Upper lobe of left lung (tissue), 4 donors: ENCODE measurements at regions not wholly inside any gene's neighbourhood (a gene's known extent, or its start where the extent isn't known, plus 50 kb on each side); places are given as distances from the start of the nearest gene placed in this dataset.

Experiments used
- POLR2AphosphoS5 ChIP-seq, 2 donors: sonication (generic); formaldehyde crosslinking; IDR thresholded peaks; one replicate each; pipeline ENCODE4 v1.5.1; 2017; ENCODE audit warnings: antibody characterized with exemption in 2 of 2
- TF ChIP-seq, protein P1 (sequence below), 6 experiments: fragments of 450-650 bp in 4 of 6; fragments of 200-600 bp in 2 of 6; sonication (generic) in 2 of 6; IDR thresholded peaks; one replicate each; pipeline ENCODE4 v1.5.1; 2016 to 2019; ENCODE audit warnings: antibody characterized with exemption in 6 of 6

DNA sequence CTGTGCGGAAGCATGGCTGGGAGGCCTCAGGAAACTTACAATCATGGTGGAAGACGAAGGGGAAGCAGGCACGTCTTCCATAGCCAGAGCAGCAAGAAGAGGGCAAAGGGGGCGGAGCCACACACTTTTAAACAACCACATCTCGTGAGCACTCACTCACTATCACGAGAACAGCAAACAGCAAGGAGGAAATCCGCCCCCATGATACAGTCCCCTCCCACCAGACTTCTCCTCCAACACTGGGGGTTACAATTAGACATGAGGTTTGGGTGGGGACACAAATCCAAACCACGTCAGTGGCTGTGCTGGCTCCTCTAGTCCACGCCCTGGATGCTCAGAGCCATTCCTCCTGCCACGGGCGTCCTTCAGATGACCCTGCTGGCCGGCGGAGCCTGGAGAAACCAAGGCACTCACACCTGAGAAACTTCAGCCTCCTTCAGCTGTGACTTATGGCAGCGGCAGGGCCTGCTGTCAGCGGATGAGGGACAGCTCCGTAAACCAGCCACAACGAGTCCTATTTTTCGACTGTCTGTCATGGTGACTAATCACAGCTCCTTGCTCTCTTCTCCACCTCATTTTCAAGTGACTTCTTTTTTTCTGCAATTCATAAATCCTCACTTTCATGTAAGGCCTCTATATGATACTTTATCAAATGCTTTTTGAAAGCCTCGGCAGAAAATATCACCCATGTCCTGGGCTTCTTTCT lies 167.9 kb upstream of the PFKP start:
- TF ChIP-seq, protein P1, sequence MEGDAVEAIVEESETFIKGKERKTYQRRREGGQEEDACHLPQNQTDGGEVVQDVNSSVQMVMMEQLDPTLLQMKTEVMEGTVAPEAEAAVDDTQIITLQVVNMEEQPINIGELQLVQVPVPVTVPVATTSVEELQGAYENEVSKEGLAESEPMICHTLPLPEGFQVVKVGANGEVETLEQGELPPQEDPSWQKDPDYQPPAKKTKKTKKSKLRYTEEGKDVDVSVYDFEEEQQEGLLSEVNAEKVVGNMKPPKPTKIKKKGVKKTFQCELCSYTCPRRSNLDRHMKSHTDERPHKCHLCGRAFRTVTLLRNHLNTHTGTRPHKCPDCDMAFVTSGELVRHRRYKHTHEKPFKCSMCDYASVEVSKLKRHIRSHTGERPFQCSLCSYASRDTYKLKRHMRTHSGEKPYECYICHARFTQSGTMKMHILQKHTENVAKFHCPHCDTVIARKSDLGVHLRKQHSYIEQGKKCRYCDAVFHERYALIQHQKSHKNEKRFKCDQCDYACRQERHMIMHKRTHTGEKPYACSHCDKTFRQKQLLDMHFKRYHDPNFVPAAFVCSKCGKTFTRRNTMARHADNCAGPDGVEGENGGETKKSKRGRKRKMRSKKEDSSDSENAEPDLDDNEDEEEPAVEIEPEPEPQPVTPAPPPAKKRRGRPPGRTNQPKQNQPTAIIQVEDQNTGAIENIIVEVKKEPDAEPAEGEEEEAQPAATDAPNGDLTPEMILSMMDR (IDR thresholded peaks at IDR 0.05): no peak
- no peak for TF ChIP-seq POLR2AphosphoS5 (IDR thresholded peaks at IDR 0.05)
